ENCODE measurements at regions not wholly inside any gene's neighbourhood (a gene's known extent, or its start where the extent isn't known, plus 50 kb on each side); places are given as distances from the start of the nearest gene placed in this dataset.
A peak's percentile ranks its signal among the peaks of the same experiment; 100 is the strongest.

DNA sequence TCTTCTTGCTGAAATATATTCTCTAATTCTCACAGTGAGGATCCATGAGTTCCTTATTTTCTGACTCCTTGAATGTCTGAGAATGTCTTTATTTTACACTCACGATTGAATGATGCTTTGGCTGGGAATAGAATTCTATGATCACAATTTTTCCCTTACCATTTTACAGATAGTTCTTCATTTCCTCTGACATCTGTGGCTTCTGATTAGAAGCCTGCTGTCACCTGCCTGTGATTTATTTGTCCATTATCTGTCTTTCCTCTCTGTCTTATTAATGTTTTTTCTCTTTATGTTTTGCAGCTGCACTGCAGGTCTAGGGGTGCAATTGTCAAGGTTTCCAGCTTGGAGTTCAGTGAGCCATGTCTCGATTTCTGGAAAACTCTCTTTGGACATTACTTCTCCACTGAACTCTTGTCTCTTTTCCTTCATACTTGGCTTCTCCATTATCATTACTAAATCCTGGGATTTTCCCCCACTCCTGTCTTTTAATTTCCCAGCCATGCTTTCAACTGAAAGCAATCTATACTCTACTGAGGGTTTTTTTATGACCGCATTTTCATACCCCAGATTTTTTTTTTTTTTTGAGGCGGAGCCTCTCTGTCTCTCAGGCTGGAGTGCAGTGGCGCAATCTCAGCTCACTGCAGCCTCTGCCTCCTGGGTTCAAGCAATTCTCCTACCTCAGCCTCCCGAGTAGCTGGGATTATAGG, 85.8 kb upstream of the PRNP start:
- no peak for DNase-seq (ENCODE audit: low read depth)

- no peak for DNase-seq (ENCODE audit: low read depth)
These were observed 89.0 kb upstream of the PRNP start for GRCh38 chr20:4597215-4597614.

DNA sequence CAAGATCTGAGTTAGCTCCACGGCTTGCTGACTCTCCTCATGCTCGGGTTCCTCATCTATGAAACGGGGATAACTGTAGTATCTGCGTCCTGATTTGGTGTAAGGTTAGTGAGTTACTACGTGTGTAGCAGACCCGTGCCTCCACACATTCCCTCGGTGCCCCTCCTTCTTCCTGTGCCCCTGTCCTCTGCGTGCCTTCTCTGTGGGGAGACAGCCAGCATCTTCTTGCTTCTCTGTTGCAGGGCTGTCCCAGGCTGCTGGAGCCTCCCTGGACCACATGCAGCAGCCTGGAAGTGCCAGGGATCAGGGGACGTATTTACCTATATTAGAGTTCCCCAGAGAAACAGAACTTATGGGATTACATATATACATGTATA, 93.1 kb upstream of the PRNP start:
- DNase-seq (ENCODE audit: low read depth) = no peak

DNA sequence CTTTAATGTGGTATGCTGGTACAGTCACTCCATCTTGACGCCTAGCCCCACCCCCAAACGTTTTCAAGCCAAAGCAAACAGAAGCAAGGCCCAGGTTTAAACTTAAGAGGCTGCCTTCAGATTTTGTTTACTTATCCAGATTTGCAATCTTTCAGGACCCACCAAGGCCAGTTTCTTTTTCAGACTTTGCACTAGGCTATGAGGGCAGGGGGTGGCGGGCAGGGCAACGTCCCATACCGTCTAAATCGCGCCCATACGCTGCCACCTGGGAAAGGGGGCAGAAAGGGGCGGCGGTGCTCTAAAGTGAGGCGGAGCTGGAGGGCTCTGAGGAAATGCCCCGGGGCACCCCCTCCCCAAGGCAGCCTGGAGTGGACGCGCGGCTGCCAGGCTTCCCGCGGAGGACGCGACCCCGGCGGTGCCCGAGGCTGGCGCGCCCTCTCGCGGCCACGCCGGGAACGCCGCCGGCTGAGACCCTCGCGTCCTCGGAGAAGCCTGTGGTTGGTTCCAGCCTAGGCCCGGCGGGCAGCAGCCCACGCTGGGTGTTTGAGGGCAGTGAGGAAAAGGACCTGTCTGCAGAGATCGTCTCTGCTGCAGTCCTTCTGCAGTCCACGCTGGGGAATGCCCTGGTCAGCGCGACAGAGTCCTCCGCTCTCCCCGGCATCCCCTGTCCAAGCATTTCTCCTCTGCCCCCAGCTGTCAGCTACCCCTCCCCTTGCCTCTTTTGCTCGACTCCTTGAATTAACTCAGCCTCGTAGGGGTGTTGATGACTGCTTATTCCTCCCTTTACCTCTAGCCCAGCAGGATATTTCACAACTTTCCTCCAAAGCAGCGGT, 93.7 kb upstream of the PRNP start:
- DNase-seq (ENCODE audit: low read depth) = peak; percentile 55

GRCh38 chr20:4591975-4592315, 94.3 kb upstream of the PRNP start:
- DNase-seq (ENCODE audit: low read depth) = no peak

- no peak for DNase-seq (ENCODE audit: low read depth)
These were observed 100.5 kb upstream of the PRNP start for GRCh38 chr20:4585758-4586157.

- DNase-seq (ENCODE audit: low read depth) = peak; percentile 46
These were observed 101.0 kb upstream of the PRNP start for GRCh38 chr20:4585104-4585753.

DNA sequence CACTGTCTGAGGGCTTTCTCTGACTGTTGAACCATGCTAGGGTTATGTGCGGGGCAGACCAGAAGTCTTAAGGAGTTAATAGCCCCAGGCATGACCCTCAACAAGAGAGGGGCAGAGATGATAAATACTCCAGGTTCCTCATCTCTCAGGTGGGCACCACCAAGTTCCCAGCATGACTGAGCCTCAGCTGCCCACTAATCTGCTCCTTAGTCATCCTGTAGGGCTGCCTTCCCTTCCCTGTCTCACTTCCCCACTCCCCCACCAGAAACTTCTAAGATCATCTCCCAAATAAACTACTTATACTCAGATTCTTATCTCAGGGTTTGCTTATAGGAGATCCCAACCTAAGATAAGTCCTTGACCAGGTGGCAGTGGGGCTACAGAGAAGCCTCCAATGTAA, 101.7 kb upstream of the PRNP start:
- no peak for DNase-seq (ENCODE audit: low read depth)

- DNase-seq (ENCODE audit: low read depth) = no peak
These were observed 104.4 kb upstream of the PRNP start for GRCh38 chr20:4581838-4582237.

DNA sequence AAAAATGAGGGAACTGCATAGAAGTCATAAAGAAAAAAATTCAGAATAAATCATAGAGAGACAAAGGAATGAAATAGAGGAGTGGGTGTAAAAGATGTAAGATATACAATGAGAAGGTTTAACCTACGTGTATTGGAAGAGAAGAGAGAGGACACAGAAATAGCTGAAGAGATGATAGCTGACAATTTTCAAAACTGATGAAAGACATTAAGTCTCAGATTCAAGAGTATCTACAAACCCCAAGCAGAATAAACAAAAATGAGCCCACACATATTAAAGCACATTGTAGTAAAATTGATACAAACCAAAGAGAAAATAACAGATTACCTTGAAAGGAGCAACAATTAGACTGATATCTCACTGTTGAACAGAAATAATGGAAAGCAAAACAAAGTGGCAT, 107.9 kb upstream of the PRNP start:
- no peak for DNase-seq (ENCODE audit: low read depth)

DNA sequence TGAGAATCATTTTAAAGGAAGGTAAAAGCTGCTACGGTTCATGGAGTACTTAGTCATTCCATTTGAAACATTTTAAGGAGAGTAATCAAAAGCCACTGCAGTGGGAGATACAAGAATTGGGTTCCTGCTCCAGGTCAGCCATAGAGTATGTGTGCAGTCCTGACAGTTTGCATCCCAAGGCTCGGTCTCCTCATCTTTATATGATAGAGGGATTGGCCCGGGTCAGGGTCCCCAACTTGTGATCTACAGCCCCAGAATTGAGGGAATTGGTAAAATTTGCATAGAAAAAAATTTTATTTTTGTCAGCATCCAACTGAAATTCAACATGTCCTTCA, 111.9 kb upstream of the PRNP start:
- no peak for DNase-seq (ENCODE audit: low read depth)

DNA sequence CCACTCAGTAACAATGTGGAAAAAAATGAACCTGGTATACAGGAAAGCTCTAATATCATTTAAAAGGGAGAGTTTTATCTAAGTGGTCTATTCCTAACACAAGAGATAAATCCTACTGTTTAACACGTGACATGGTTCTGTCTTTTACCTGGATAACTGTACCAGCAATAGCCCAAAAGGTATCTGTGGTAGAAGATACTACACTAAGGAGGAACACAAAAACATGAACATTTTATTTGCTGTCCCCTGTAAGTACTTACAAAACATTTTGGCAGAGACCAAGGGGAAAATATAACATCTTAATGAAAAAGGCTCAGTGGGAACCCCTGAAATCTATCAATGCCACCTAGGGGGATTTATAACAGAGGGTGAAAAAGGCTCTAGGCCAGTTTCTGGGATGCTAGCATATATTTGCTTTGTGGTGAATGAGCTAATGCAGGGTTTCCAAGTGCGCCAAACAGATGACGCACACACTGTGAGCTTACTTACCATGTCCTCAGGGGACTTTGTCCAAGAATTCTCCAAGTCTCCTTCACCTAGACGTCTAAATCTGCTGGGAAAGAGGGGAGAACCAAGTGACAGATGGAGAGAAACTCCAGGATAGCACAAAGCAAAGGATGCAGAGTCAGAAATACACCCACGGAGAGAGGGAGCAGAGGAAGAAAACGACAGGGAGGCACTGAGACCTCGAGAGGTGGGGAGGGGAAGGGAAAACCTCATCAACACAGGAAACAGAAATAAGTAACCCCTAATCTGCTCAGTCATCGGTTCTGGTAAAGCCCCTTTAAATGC, 112.5 kb upstream of the PRNP start:
- peak; percentile 94 for DNase-seq (ENCODE audit: low read depth)

- DNase-seq (ENCODE audit: low read depth) = no peak
These were observed 114.3 kb upstream of the PRNP start for GRCh38 chr20:4571759-4572531.

DNA sequence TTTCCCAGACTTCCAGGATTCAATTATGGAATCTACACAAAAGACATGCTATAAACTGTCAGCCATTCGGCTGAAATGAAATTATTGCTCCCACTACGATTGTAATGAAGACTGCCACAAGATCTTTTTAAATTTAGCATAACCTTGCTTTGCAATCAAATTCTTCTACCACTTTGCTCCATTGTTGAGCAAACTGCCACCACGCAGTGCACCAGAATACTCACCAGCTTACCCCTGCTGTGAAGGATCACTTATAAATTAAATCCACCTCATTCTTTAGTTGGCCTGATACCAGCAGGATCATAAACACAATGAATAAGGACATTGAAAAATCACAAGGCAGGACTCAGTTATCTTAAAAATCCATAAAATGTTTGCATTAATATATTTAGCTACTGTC, 116.4 kb upstream of the PRNP start:
- no peak for DNase-seq (ENCODE audit: low read depth)

DNA sequence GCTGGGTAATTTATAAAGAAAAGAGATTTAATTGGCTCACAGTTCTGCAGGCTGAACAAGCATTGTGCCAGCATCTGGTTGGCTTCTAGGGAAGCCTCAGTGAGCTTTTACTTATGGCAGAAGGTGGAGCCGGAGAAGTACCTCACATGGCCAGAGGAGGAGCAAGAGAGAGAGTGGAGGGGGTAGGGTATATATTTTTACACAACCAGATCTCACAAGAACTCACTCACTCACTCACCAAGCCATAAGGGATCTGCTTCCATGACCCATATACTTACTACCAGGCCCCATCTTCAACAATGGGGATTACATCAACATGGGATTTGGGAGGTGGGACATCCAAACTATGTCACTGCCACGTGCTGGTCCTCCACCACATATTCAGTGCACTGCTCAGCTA, 117.2 kb upstream of the PRNP start:
- no peak for DNase-seq (ENCODE audit: low read depth)

DNA sequence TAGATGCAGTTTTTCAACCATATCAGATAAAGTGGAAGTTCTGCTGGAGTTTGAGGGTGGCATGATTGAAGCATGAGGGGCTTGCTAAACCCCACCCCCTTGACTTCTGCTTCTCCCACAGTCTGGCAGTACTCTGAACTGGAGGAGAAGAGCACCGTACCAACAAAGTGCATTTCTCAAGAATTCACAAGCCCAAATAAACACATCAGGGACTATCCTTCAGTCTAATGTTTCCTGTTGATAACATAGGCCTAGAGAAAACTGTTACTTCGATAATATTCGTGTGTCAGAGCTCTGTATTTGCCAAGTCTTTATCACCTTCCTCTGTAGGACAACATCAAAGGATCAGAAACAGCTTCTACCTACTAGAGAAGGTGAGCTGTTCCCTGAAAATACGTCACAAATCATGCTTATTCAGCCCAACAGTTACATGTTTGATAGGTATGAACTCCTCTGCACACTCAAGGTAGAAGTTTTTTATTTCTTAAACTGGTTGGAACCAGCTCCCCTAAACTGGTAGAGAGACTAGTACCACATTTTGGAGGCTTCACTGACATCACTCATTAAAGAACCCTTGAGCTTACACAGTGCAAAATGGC, 117.8 kb upstream of the PRNP start:
- DNase-seq (ENCODE audit: low read depth) = no peak

DNA sequence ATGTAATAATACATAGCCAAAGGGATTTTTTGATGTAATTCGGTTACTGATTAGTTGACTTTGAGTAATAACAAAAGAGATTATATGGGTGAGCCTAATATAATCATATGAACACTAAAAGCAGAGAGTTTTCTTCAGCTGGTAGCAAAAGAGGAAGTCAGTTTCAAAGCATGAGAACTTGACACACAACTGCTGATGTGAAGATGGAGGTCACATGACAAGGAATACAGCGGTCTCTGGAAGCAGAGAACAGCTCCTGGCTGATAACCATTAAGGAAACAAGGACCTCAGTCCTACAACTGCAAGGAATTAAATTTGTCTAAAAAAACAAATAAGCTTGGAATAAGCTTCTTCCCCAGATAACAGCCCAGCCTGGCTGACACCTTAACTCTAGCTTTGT, 119.1 kb upstream of the PRNP start:
- no peak for DNase-seq (ENCODE audit: low read depth)

- DNase-seq (ENCODE audit: low read depth) = peak; percentile 76
These were observed 122.7 kb upstream of the PRNP start for GRCh38 chr20:4563534-4563933.

DNA sequence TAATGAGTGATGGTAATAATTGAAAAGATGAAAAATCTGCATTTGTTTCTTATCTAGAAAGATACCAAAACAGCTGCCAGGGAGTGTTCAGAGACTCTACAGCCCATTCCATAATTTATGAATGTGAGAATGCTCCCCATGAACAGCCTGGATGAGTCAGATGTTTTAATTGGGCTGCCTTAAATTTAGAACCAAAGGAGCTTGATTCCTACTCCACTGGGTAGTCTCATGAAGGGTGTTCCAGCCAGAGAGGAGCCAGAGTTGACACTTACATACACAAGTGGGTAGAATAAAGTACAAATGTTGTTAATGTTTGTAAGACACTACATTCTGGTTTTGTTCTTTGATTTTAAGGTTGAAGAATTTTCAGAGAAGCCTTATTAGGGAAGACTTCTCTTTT, 123.2 kb upstream of the PRNP start:
- no peak for DNase-seq (ENCODE audit: low read depth)

GRCh38 chr20:4560667-4561066, 125.6 kb upstream of the PRNP start:
- peak; percentile 41 for DNase-seq (ENCODE audit: low read depth)

DNA sequence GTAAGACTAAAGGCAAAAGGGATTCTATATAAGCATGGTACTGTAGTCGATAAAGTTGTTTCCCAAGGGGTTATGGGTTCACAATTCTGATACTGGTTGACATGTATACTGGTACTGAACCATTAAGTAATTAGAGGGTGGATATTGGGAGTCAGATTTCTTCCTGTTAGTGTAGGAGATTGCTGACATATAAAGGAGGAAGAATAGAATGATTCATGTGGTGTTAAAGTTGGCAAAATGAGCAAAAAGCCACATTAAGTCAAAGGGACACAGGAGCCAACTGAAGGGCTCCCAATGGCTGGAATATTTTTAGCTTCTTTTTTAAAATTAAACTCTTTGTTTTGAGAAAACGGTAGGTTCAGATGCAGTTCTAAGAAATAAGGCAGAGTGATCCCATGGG, 126.3 kb upstream of the PRNP start:
- no peak for DNase-seq (ENCODE audit: low read depth)

- no peak for DNase-seq (ENCODE audit: low read depth)
These were observed 127.2 kb upstream of the PRNP start for GRCh38 chr20:4559106-4559505.
